Lower leg skin (tissue), 3 donors: ENCODE measurements at regions not wholly inside any gene's neighbourhood (a gene's known extent, or its start where the extent isn't known, plus 50 kb on each side); places are given as distances from the start of the nearest gene placed in this dataset.

ENCODE experiments used
- CTCF ChIP-seq, 3 donors: fragments of 450-650 bp; IDR thresholded peaks; one replicate each; pipeline ENCODE4 v1.5.1; 2016; ENCODE audit warnings: antibody characterized with exemption in 3 of 3, mild to moderate bottlenecking in 3 of 3, moderate library complexity in 2 of 3
- POLR2A ChIP-seq, 2 donors: fragments of 450-650 bp; IDR thresholded peaks; one replicate each; pipeline ENCODE4 v1.6.1; 2016 to 2017; ENCODE audit warnings: antibody characterized with exemption in 2 of 2, mild to moderate bottlenecking in 1 of 2, moderate library complexity in 1 of 2

GRCh38 chr1:176379626-176380339 lies 83.2 kb upstream of the PAPPA2 start:
- TF ChIP-seq CTCF (IDR thresholded peaks at IDR 0.05) (no peak), POLR2A (IDR thresholded peaks at IDR 0.05) (no peak)
